Fibroblast of peridontal ligament (primary cell): ENCODE measurements at regions not wholly inside any gene's neighbourhood (a gene's known extent, or its start where the extent isn't known, plus 50 kb on each side); places are given as distances from the start of the nearest gene placed in this dataset.

Experiments used
- DNase-seq: peaks from one replicate; pipeline ENCODE4 v3.0.0-alpha.2; 2010; ENCODE audit errors: extremely low read depth

GRCh38 chr4:17112292-17112659, 213.8 kb upstream of the LDB2 start:
- DNase-seq, result no peak

- peak; percentile 84 for DNase-seq
Measured at GRCh38 chr4:17109126-17109525, 210.7 kb upstream of the LDB2 start.

GRCh38 chr4:17103231-17103630, 204.8 kb upstream of the LDB2 start:
- DNase-seq, result peak; percentile 98

GRCh38 chr4:17098996-17099395, 200.6 kb upstream of the LDB2 start:
- DNase-seq, result peak; percentile 61

- no peak for DNase-seq
Measured at GRCh38 chr4:17098401-17098800, 200.0 kb upstream of the LDB2 start.

- no peak for DNase-seq
Measured at GRCh38 chr4:17097362-17097761, 198.9 kb upstream of the LDB2 start.

GRCh38 chr4:17096692-17097091, 198.2 kb upstream of the LDB2 start:
- no peak for DNase-seq

GRCh38 chr4:17095771-17096170, 197.3 kb upstream of the LDB2 start:
- DNase-seq, result no peak

- DNase-seq, result peak; percentile 52
Measured at GRCh38 chr4:17094876-17095210, 196.4 kb upstream of the LDB2 start.

- peak; percentile 79 for DNase-seq
Measured at GRCh38 chr4:17094159-17094875, 195.9 kb upstream of the LDB2 start.

GRCh38 chr4:17093481-17093880, 195.0 kb upstream of the LDB2 start:
- no peak for DNase-seq

GRCh38 chr4:17092736-17093437, 194.4 kb upstream of the LDB2 start:
- peak; percentile 39 for DNase-seq

GRCh38 chr4:17091104-17091503, 192.7 kb upstream of the LDB2 start:
- DNase-seq, result no peak

- no peak for DNase-seq
Measured at GRCh38 chr4:17090063-17090462, 191.6 kb upstream of the LDB2 start.

- no peak for DNase-seq
Measured at GRCh38 chr4:17085416-17085815, 187.0 kb upstream of the LDB2 start.

- peak; percentile 55 for DNase-seq
Measured at GRCh38 chr4:17082186-17082585, 183.7 kb upstream of the LDB2 start.

GRCh38 chr4:17081179-17081578, 182.7 kb upstream of the LDB2 start:
- no peak for DNase-seq

- DNase-seq, result no peak
Measured at GRCh38 chr4:17077105-17077504, 178.7 kb upstream of the LDB2 start.

GRCh38 chr4:17072483-17072882, 174.0 kb upstream of the LDB2 start:
- no peak for DNase-seq

GRCh38 chr4:17068891-17069290, 170.4 kb upstream of the LDB2 start:
- DNase-seq, result no peak

GRCh38 chr4:17068392-17068791, 169.9 kb upstream of the LDB2 start:
- DNase-seq, result no peak

- peak; percentile 95 for DNase-seq
Measured at GRCh38 chr4:17066972-17067371, 168.5 kb upstream of the LDB2 start.

GRCh38 chr4:17066236-17066635, 167.8 kb upstream of the LDB2 start:
- DNase-seq, result no peak

GRCh38 chr4:17065821-17066220, 167.4 kb upstream of the LDB2 start:
- peak; percentile 47 for DNase-seq
